Pulmonary artery endothelial cell (primary cell): ENCODE measurements at regions not wholly inside any gene's neighbourhood (a gene's known extent, or its start where the extent isn't known, plus 50 kb on each side); places are given as distances from the start of the nearest gene placed in this dataset.
"Not testable (repeated sequence)": the region's sequence is repeated elsewhere in the genome, so short reads cannot be mapped to it uniquely, and the experiment has no call there.

Source experiments
- DNase-seq: peaks from one replicate; pipeline ENCODE4 v3.0.0-alpha.2; 2011; ENCODE audit warnings: low read depth, low spot score

DNA sequence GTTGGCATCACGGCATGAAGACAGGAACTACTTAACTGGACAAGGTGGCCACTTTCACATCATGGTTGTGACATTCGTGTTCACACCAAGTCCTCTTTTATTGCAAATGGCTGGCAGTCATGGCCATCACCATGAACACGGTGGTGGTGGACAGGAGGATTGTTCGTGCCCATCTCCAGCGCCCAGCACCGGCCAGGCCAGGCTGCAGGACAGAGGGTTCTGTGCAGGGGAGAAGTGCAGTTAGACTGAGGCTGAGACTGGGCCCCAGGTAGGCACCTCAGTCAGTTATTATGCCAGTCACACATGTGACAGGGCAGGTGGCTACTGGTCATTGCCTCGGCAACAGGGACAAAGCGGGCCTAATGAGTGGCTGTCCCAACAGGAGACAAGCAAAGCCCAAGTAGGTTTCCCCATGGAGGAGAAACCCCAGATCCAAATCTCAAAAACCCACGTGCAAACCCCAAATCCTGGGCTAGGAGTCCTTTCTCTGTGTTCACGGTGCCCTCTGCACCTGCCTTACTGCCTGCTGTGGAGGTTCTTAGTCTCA, 468.1 kb upstream of the MYT1L start:
- DNase-seq: no peak

DNA sequence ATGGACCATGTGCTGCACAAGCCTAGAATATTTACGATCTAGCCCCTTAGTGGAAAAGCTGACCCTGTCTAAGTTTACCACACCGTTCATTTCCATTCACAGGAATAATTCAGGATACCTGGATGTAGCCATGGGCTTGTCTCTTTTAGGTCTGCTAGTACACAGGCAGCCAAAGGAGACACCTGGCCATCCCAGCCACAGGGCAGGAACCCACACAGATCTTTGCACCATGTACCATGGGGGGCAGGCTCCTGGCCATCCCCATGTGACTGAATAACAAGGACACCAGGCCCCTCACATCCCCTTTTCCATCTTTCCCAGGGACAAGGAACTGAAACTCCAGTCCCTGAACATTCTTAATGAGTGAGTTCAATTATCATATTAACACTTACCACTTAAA, 467.3 kb upstream of the MYT1L start:
- no peak for DNase-seq

DNA sequence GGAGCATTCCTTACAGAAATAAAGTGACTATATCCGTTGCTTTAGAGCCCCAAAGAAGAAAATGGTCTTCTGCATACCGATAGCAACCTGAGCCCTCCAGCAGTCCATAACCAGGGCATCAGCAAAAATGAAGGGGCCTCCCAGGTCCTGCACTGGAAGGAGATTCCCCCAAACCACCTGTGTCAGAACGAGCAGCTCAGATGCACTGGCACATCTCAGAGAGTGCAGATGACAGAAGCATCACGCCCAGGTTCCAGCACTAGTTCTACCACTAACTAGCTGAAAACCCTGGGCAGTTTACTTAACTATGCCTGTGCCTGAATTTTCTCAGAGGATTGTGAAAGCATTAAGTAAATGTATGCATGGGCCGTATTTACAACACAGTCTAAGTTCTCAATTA, 466.7 kb upstream of the MYT1L start:
- DNase-seq: no peak

DNA sequence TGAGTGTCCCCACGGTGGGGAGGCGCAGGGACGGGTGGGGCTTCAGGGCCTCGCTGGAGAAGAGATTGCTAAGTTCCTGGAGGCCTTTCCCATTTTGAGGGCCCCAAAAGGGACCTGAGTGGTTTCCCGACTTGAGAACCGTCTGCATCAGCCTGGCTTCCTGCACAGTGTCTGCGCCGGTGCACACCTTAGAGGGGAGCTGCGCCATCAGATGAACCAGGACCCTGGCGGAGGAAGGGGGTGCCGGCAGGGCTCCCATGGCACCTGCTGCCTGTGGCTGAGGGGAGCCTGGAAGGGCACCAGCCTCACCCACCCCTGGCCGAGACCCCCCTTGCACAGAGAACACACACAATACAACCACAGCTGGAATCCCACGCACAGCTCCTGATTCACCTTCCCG, 465.1 kb upstream of the MYT1L start:
- no peak for DNase-seq

DNA sequence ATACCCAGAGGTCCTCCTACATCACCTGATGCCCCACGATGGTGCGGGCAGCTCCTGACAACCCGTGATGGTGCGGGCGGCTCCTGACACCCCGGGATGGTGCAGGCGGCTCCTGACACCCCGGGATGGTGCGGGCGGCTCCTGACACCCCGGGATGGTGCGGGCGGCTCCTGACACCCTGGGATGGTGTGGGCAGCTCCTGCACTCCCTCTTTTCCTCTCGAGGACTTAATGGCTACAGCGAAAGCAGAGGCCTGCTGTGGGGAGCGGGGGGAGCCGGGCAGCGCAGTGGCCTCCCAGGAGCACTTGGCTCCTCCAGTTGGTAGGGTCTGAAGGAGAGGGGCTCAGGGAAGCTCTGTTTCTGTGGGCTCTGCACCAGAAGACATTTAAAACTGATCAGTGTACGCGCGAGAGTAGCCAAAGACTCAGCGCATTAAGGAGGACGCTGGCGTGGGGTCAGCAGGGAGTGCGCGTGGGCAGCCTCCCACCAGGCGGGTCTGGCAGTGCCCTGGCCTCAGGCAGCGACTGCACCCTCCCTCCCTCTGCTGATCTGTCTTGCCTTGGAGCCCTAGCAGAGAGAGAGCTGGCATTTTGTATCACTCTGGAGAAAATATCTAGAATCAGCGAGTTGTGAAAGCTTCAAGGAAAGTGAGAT, 464.5 kb upstream of the MYT1L start:
- DNase-seq: no peak

DNA sequence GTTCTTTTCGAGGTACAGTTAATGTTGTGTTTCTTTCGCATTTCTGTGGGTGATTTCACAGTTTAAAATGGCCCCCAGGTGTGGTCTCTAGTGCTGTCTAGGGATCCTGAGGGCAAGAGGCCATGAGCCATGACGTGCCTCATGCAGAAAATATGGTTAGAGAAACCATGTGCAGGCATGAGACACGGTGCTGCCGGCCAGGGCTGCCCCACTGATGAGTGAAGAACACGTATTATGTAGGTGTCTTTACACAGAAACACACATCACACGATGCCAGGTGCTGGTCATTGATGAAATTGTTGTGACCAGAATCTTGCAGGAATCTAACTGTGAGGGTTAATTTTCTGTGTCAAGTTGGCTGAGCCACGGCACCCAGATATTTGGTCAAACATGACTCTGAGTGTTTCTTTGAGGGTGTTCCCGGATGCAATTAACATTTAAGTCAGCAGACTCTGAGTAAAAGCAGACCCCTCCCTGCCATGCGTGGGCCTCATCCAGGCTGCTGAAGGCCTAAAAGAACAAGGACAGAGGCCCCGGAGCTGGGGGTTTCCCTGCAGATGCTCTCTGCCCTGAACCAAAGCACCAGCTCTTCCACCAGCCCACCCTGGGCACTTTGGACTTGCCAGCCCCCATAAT, 463.0 kb upstream of the MYT1L start:
- DNase-seq: no peak

DNA sequence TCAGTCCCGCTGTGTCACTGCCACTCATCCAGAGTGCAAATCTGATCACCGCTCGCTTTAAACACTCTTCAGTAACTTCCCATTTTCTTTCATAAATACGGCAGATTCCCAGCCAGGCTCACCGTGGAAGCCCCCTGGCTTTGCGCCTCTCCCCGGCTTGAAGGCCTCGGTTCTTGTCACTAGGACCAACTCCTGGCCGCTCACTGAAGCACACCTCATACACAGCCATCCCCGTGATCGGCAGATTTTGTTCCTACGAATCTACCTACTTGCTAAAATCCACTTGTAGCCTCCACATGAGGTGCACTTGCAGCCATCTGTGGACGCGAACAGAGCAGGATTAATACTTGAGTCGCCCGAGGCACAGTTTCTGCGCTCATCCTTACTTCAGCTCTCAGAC, 462.4 kb upstream of the MYT1L start:
- DNase-seq: no peak

DNA sequence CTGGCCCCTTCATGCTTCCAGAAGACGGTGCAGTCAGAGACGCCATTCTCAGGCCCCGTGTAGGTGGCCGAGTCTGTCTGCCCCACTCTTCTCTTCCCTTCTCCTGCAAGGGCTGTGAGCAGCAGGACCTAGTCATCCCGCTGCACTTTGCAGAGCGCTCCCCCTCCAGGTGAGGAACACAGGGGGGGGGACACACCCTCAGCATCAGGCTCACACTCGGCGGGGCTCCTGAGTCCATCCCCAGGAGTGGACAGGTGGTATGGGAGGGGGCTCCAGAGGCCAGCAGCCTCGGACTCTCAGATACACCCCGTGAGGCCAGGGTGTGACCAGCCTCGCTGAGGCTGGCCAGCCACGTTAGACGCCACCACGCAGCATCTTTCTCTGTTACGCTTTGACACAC, 460.5 kb upstream of the MYT1L start:
- no peak for DNase-seq

DNA sequence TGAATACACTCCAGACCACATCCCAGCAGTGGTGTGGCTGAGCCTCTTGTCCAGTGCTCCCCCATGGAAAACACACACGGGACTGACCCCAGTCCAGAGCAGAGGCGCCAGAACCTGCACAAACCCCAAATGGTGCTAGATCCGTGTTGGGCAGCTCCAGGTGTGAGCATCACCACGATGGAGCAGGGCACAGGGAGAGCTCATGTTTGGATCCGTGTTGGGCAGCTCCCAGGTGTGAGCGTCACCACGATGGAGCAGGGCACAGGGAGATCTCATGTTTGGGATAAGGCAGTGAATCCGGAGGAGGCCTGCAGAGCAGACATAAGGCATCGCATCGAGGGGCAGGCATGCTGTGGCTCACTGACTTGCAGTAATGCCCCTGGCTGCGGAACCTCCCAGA, 460.0 kb upstream of the MYT1L start:
- DNase-seq: no peak

DNA sequence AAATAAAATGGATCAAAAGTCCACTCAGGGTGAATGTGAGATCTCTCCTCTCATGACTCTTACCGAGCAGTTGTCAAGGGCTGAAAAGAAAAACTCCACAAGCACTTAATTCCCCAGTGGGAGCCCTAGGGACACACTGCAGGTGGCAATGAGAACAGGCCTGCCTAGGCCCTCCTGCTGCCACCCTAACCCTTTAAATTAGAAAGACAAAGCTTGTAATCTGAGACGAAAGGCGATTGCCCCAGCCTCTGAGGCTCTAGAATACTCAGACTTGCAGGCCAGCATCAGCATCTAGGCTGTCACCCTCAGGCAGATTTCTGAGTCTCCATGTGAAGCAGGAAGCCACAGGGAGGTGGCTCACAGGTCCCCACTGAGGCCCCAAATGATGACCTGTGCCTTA, 457.0 kb upstream of the MYT1L start:
- no peak for DNase-seq

DNA sequence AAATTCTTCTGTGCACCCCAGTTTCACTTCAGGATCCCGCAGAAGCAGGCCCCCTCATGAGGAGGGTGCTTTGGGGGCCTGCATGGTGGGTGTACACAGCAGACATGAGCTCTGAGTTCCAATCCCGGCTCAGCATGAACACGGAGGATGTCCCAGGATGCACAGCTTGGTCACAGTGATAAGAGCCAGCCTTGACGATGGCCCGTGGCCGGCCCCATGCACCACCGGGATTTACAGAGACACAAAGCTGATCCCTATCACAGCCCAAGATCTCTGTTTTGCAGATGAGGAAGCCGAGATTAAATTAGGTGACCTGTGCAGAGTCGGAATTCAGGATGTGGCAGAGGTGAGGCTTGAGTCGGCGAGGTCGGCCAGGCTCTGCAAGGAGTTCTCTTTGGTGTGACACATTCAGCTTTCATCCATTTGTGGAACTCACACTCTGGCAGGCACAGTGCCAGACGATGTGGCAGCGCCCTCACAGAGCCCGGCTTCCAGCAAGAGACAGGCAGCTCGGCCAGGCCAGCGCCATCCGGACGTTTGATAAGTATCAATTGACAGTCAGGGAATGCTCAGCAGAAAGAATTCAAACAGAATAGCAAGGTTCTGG, 456.3 kb upstream of the MYT1L start:
- DNase-seq: no peak

DNA sequence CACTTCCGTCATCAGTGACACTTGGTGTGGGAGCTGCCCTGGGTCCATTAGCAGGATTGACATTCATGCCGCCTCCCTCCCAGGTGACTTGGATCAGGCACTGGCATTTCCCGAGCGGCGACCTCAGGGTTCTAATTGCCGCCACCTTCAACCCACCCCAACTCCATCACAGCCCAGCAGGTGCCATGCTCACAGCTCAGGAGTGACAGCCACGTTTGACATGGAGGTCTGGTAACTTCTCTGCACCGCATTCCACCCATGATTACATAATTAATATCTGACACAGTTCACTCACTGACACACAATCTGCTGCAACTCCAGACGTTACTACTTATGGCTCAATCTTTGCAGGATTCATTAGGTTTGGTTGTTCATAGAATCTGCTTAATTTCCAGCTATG, 450.9 kb upstream of the MYT1L start:
- DNase-seq: no peak

DNA sequence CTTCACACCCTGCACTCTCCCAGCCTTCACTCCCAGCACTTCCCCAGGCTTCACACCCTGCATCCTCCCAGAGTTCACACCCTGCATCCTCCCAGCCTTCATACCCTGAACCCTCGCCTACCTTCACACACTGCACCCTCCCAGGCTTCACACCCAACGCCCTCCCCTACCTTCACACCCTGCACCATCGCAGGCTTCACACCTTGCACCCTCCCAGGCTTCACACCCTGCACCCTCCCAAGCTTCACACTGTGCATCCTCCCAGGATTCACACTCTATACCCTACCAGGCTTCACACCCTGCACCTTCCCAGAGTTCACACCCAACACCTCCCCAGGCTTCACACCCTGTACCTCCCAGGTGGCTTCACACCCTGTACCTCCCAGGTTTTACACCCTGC, 448.7 kb upstream of the MYT1L start:
- no peak for DNase-seq

DNA sequence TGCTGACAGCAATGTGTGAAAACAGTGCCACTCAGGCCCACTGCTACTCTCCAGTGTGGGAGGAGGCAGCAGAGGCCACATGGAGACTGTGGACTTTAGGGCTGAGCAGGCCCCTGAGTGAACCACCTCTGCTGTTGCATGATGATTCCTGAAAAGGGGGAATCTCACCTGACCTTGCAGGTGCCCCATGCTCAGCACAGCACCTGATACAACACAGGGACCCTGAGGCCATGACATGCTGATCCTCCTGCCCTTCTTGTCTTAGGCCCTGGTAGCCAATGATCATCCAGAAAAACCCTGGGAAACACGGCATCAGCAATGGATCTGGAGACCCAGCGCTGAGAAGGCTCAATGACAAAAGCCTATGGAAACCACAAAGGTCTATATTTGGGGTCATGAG, 446.8 kb upstream of the MYT1L start:
- DNase-seq: no peak

DNA sequence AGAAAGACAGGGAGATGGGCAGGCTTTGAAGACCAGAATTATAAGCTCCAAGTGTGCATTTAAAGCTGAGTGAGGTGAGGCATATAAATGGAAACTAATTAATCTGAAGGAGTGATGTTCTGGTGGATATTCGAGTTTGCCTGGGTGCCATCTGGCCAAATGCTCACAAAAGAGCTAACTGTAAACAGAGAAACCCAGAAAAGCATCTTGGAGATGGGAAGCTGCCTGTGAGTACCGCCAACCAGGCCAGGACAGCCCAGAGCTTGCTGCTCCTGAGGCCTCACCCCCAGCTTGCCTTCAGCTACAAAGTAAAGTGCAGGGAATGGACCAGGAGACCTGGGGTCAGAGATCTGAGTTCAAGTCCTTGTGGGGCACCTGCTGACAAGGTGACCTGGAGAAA, 446.1 kb upstream of the MYT1L start:
- no peak for DNase-seq

DNA sequence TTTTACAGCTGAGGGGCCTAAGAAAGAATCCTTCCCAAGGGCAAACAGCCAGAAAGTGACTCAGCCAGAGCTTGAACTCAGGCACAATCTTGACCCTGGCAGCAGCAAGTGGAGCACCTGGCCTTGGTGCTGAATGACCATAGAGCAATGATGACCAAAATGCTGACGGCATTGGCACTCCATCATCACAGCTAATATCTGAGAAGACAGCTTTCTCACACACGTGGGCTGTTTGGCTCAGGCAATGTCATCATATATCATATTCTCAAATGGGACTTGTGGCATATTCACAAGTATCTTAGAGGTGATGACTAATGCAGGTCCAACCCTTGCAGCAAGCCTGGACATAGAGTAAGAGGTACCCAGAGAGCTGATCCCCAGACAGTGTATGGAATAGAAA, 443.9 kb upstream of the MYT1L start:
- DNase-seq: no peak

DNA sequence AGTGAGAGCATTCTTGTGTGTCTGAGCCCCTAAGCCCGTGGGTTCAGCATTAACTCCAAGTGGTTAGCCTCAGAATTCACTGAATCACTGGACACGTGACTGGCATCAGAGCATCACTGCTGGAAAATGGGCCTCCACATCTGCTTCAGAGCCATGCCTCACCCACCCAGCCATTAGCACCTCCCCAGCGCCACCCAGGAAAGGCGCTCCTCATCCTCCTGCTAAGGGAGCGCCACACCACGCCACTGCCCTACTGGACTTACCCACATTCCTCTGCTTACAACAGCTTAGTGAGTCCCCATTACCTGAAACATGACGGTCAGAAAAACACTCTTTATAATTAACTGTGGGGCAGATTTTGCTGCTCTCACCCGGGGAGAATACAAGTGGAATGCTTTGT, 442.6 kb upstream of the MYT1L start:
- DNase-seq: no peak

DNA sequence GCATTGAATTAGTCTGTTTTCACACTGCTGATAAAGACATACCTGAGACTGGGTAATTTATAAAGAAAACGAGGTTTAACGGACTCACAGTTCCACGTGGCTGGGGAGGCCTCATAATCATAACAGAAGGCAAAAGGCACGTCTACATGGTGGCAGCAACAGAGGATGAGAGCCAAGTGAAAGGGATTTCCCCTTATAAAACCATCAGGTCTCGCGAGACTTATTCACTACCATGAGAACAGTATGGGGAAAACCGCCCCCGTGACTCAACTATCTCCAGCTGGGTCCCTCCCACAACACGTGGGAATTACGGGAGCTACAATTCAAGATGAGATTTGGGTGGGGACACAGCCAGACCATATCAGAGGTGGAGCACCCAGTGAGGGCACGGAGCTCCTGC, 442.0 kb upstream of the MYT1L start:
- DNase-seq: not testable (repeated sequence)

DNA sequence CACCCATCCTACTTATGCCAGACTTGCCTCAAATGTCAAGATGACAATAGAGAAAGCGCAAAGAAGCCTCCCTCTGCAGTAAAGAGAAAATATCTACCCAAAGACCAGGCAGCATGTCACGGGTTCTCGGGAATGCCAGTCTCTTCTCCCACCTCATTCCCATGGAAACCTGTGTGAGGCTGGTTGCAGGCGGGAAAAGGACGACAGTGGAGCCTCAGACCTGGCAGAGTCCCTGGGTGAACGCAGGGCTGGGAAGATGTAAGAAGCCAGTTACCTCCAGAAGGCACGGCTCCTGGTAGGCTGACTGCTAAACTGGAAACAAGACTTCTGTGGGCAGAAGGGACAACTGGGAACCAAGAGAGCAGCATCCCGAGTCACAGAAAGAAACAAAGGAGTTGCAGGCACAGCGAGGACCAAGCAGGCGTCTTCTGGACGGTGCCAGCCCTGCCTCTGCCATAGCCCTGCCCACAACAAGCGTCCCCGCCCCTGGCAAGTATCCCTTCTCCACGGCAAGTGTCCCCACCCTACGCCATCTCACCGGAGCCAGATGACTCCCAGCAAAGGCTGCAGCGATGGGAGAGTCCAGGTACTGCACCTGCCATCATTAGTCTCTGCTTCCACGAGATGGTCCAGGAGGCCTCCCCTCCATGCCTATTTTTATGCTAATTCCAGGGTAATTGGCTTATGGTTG, 440.8 kb upstream of the MYT1L start:
- DNase-seq: no peak

DNA sequence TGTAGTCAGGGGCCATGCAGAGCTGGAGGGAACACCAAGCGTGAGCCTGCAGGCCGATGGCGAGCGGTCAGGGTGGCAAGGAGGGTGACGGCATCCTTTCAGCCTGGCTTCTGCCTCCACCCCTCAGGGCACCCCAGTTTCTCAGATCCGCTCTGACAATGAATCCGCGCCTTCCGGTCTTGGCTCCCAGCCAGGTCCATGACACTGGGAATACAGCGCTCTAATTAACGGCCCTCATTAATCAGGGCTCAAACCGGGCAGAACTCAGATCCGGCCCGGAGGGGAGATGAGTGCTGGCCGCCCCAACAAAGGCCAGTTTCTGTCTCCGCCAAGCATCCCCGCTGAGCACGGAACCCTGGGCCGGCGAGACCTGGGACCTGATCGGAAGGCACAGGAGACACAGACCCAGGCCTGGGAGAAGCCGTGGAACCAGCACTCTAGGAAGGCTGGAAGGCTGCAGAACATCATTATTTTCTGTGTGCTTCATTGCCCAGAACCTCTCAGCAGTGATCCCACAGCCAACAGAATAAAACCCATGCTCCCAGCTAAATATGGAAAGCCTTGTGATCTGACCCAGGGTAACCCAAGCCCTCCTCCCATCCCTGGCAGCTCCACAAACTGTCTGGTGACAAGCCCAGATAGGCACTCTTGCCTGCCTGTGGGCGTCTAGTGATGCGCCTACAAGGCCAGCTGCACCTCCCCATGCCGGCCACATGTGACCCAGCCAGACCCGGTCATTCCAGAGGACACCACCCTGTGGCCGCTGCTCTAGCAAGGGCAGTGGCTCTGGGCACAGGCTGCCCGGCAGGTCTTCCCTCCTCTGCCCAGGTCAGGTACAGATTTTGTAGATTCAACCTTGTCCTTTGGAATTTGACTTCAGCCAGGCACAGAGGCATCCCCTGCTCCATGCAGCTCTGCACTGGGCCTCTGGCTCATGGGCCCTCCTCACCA, 438.7 kb upstream of the MYT1L start:
- no peak for DNase-seq

DNA sequence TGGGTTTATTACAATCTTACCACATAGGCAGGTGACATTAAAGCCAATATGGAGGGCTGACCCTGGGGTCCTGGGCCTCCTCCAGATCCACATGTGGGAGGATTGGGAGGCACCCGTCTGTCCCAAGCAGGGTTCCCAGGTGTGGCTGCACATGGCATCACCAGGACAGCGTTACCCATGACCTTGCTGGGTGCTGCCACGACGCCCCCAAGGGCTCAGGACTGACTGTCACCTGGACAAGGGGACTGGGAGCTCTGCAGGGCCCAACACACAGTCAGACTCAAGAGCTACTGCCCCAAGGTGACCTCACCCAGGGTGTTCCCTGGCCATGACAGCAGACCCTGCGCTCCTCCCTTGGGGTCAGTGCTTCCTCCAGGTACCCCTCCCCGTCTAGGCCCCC, 437.4 kb upstream of the MYT1L start:
- no peak for DNase-seq
